ENCODE measurements at regions not wholly inside any gene's neighbourhood (a gene's known extent, or its start where the extent isn't known, plus 50 kb on each side); places are given as distances from the start of the nearest gene placed in this dataset.

DNA sequence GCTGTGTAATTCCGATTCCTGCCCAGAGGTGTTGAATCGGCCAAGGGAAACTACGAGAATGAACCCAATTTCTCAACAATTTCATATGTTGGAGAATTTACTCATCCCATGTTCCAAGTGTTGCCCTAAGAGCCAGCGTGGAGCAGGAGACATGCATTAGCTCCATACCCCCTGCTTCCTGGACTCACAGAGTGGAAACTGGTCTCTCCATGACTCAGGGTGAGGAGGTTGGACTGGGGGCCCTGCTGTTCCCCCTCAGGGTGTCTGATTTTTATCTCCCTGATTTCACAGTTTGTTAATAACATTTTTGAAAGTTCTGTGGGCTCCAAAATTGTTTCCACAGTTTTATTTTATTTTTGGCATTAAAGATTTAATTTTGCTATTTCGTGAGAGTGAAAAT, 183.0 kb upstream of the SFRP2 start:
- TF ChIP-seq, protein P1, sequence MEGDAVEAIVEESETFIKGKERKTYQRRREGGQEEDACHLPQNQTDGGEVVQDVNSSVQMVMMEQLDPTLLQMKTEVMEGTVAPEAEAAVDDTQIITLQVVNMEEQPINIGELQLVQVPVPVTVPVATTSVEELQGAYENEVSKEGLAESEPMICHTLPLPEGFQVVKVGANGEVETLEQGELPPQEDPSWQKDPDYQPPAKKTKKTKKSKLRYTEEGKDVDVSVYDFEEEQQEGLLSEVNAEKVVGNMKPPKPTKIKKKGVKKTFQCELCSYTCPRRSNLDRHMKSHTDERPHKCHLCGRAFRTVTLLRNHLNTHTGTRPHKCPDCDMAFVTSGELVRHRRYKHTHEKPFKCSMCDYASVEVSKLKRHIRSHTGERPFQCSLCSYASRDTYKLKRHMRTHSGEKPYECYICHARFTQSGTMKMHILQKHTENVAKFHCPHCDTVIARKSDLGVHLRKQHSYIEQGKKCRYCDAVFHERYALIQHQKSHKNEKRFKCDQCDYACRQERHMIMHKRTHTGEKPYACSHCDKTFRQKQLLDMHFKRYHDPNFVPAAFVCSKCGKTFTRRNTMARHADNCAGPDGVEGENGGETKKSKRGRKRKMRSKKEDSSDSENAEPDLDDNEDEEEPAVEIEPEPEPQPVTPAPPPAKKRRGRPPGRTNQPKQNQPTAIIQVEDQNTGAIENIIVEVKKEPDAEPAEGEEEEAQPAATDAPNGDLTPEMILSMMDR (IDR thresholded peaks at IDR 0.05), result no peak
- TF ChIP-seq POLR2A (IDR thresholded peaks at IDR 0.05), result no peak

All from thyroid gland (tissue), 4 donors.